Peyer's patch (tissue), 4 donors: ENCODE measurements at regions not wholly inside any gene's neighbourhood (a gene's known extent, or its start where the extent isn't known, plus 50 kb on each side); places are given as distances from the start of the nearest gene placed in this dataset.
A peak's percentile ranks its signal among the peaks of the same experiment; 100 is the strongest.

Experiments used
- DNase-seq, 3 donors: peaks; one replicate each; pipeline ENCODE4 v3.0.0-alpha.2; 2017 to 2019
- H3K27ac ChIP-seq, 4 donors: fragments of 200-600 bp; sonication (generic); one replicate each; pipeline ENCODE4 v1.5.1; 2016 to 2019
- H3K27me3 ChIP-seq, 2 donors: fragments of 200-600 bp; sonication (generic); one replicate each; pipeline ENCODE4 v1.5.1; 2019
- H3K36me3 ChIP-seq, 3 donors: fragments of 200-600 bp; sonication (generic); one replicate each; pipeline ENCODE4 v1.5.1; 2016 to 2019
- H3K4me1 ChIP-seq, 4 donors: fragments of 200-600 bp; sonication (generic); one replicate each; pipeline ENCODE4 v1.5.1; 2016 to 2019
- H3K4me3 ChIP-seq, 4 donors: fragments of 200-600 bp; sonication (generic); 1 replicate in 3 of 4; 2 replicates in 1 of 4; pipeline ENCODE4 v1.5.1; 2016 to 2019; ENCODE audit warnings: mild to moderate bottlenecking in 1 of 4
- H3K9me3 ChIP-seq, 4 donors: fragments of 200-600 bp; sonication (generic); one replicate each; pipeline ENCODE4 v1.5.1; 2016 to 2019; ENCODE audit warnings: mild to moderate bottlenecking in 1 of 4
- CTCF ChIP-seq, 6 experiments: fragments of 450-650 bp in 4 of 6; fragments of 200-600 bp in 2 of 6; sonication (generic) in 1 of 6; IDR thresholded peaks; one replicate each; pipeline ENCODE4 v1.5.1; 2017 to 2019; ENCODE audit warnings: antibody characterized with exemption in 6 of 6, mild to moderate bottlenecking in 3 of 6, moderate library complexity in 1 of 6
- POLR2A ChIP-seq, 2 donors: fragments of 450-650 bp; IDR thresholded peaks; one replicate each; pipeline ENCODE4 v1.5.1; 2017; ENCODE audit warnings: antibody characterized with exemption in 2 of 2, mild to moderate bottlenecking in 2 of 2, moderate library complexity in 2 of 2

DNA sequence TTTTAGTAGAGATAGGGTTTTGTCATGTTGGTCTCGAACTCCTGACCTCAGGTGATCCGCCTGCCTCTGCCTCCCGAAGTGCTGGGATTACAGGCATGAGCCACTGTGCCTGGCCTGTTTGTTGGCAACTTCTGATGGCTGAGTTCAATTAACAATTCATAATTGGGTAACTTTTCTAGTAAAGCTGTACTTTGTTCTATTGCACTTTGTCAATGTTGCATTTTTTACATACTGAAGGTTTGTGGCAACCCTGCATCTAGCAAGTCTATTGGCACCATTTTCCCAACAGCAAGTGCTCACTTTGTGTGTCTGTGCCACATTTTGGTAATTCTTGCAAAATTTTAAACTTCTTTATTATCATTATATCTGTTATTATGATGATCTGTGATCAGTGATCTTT, 64.5 kb upstream of the USP24 start:
- TF ChIP-seq POLR2A (IDR thresholded peaks at IDR 0.05) = no peak
- TF ChIP-seq CTCF (IDR thresholded peaks at IDR 0.05) = no peak
- Histone ChIP-seq H3K27ac (no peak overlapping the region), H3K4me3 (no peak overlapping the region), H3K4me1 (no peaks in the 10 kb centered on the region), H3K9me3 (no peaks in the 10 kb centered on the region), H3K27me3 (no peaks in the 10 kb centered on the region), H3K36me3 (no peaks in the 10 kb centered on the region)
- no peak for DNase-seq

DNA sequence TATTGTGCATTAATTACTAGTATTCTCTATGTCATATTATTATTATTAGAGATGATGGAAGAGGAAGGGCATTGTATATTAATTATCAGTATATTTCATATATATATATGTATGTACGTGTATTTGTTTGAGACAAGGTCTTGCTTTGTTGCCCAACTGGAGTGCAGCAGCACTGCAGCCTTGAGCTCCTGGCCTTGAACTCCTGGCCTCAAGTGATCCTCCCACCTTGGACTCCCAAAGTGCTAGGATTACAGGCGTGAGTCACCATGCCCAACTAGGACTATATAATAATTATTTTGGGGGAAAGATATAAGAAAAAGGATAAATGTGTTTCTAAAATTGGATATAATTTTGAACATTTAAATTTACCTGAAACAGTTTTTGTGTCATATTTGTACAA, 63.2 kb upstream of the USP24 start:
- no peak for TF ChIP-seq POLR2A (IDR thresholded peaks at IDR 0.05)
- no peak for TF ChIP-seq CTCF (IDR thresholded peaks at IDR 0.05)
- DNase-seq = no peak
- H3K4me1 ChIP-seq = no peaks in the 10 kb centered on the region
- H3K36me3 ChIP-seq = no peaks in the 10 kb centered on the region
- no peak overlapping the region for H3K4me3 ChIP-seq
- H3K9me3 ChIP-seq = no peaks in the 10 kb centered on the region
- H3K27me3 ChIP-seq = no peaks in the 10 kb centered on the region
- no peak overlapping the region for H3K27ac ChIP-seq

GRCh38 chr1:55277377-55278130, 62.4 kb upstream of the USP24 start:
- Histone ChIP-seq H3K36me3 (no peaks in the 10 kb centered on the region), H3K27me3 (no peaks in the 10 kb centered on the region), H3K9me3 (no peaks in the 10 kb centered on the region), H3K4me3 (no peak overlapping the region), H3K4me1 (no peaks in the 10 kb centered on the region), H3K27ac (no peak overlapping the region)
- peak; percentile 82 to 93 (median 83) for DNase-seq
- peak; percentile 60 to 92 (median 86) for TF ChIP-seq CTCF (IDR thresholded peaks at IDR 0.05)
- TF ChIP-seq POLR2A (IDR thresholded peaks at IDR 0.05) = no peak

DNA sequence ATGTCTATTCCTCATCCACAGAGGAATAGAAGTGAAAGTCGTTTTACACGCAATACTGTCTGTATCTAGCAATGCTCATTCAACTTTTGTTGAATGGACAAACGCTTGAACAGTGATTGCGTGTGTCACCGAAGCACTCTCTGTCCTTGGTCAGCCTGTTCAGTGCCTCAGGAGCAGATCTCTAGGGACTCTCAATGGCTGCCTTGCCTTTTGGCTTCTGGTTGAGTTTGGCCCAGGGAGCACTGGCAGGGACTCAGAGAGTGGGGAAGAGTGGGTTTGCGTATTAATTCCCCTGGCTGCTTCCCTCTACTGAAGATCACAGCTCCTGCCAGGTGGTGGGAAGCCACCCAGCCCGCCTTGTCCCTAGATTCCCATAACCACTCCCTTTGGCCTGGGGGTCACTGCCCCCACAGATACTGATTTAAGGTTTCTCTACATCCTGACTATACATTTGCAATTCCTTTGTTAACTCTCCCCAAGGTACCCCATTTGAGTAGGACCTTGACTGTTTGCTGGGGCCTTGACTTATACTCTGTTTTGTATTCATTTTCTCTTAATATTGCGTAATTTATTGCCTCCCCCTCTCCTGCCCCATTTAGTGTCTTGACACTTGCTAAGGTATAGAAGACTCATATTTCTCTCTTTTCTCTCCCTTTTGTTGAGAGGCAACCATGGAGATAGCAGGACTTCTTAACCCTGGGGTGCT, 61.7 kb upstream of the USP24 start:
- no peak for DNase-seq
- no peak overlapping the region for H3K4me3 ChIP-seq
- no peaks in the 10 kb centered on the region for H3K36me3 ChIP-seq
- no peaks in the 10 kb centered on the region for H3K27me3 ChIP-seq
- no peaks in the 10 kb centered on the region for H3K4me1 ChIP-seq
- H3K27ac ChIP-seq = no peak overlapping the region
- TF ChIP-seq CTCF (IDR thresholded peaks at IDR 0.05) = no peak
- no peak for TF ChIP-seq POLR2A (IDR thresholded peaks at IDR 0.05)
- no peaks in the 10 kb centered on the region for H3K9me3 ChIP-seq

DNA sequence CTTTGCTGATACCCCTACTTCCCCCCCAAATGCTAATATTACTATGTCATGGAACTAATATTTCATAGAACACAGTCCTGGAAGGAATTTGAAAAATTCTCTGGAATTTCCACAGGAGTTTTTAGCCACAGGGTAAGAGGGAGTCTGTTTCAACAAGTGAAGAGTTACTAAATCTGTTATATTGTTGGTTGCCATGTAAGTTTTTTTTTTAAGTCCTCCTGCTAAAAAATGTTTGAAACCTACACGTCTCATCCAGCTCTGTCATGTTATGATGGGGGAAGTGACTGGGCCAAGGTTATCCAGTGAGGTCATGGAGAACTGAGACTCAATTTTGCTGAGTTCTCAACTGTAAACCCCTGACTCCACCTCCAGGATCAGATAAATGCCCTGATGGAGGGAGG, 60.8 kb upstream of the USP24 start:
- no peak overlapping the region for H3K27ac ChIP-seq
- no peaks in the 10 kb centered on the region for H3K27me3 ChIP-seq
- no peak for TF ChIP-seq CTCF (IDR thresholded peaks at IDR 0.05)
- TF ChIP-seq POLR2A (IDR thresholded peaks at IDR 0.05) = no peak
- no peaks in the 10 kb centered on the region for H3K4me1 ChIP-seq
- H3K36me3 ChIP-seq = no peaks in the 10 kb centered on the region
- H3K9me3 ChIP-seq = no peaks in the 10 kb centered on the region
- H3K4me3 ChIP-seq = no peak overlapping the region
- no peak for DNase-seq
